Mesenchymal stem cell (in vitro differentiated cells and primary cell): ENCODE measurements at regions not wholly inside any gene's neighbourhood (a gene's known extent, or its start where the extent isn't known, plus 50 kb on each side); places are given as distances from the start of the nearest gene placed in this dataset.

Experiments
- DNase-seq: peaks from one replicate; pipeline ENCODE4 v3.0.0-alpha.2; 2013
- H2AFZ ChIP-seq: one replicate; pipeline ENCODE4 v1.6.1; 2013; ENCODE audit warnings: low read depth, mild to moderate bottlenecking, control low read depth, inconsistent platforms, low read length, moderate library complexity
- H2AK5ac ChIP-seq: 2 replicates; pipeline ENCODE4 v1.6.1; 2013; ENCODE audit warnings: low read length, moderate library complexity, mild to moderate bottlenecking, inconsistent platforms; ENCODE audit not compliant: severe bottlenecking
- H2BK120ac ChIP-seq: one replicate; pipeline ENCODE4 v1.6.1; 2013; ENCODE audit warnings: low read depth, mild to moderate bottlenecking, inconsistent platforms, low read length, moderate library complexity
- H2BK12ac ChIP-seq, 2 experiments: one replicate each; pipeline ENCODE4 v1.6.1; 2013; ENCODE audit warnings: inconsistent platforms in 2 of 2, low read length in 2 of 2, mild to moderate bottlenecking in 2 of 2, moderate library complexity in 2 of 2, control low read depth in 1 of 2
- H2BK15ac ChIP-seq: one replicate; pipeline ENCODE4 v1.6.1; 2013; ENCODE audit warnings: mild to moderate bottlenecking, low read depth, inconsistent platforms; ENCODE audit not compliant: poor library complexity, severe bottlenecking
- H2BK5ac ChIP-seq: 2 replicates; pipeline ENCODE4 v1.6.1; 2013; ENCODE audit warnings: low read depth, mild to moderate bottlenecking, low read length, control low read depth, inconsistent platforms; ENCODE audit not compliant: poor library complexity, severe bottlenecking
- H3K14ac ChIP-seq, 2 experiments: one replicate each; pipeline ENCODE4 v1.6.1; 2013; ENCODE audit warnings: inconsistent platforms in 2 of 2, low read length in 2 of 2, control low read depth in 1 of 2, mild to moderate bottlenecking in 1 of 2, moderate library complexity in 1 of 2
- H3K18ac ChIP-seq, 2 experiments: one replicate each; pipeline ENCODE4 v1.6.1; 2013; ENCODE audit warnings: inconsistent platforms in 2 of 2, low read length in 2 of 2, control low read depth in 1 of 2, low read depth in 1 of 2, mild to moderate bottlenecking in 1 of 2
- H3K23ac ChIP-seq, 2 experiments: one replicate each; pipeline ENCODE4 v1.6.1; 2013; ENCODE audit warnings: inconsistent platforms in 2 of 2, low read length in 2 of 2, mild to moderate bottlenecking in 2 of 2, moderate library complexity in 2 of 2, control low read depth in 1 of 2
- H3K27ac ChIP-seq: 2 replicates; pipeline ENCODE4 v1.5.1; 2013; ENCODE audit warnings: mild to moderate bottlenecking, moderate library complexity, low read length, control low read depth, inconsistent platforms; ENCODE audit not compliant: poor library complexity, severe bottlenecking
- H3K27me3 ChIP-seq, 2 experiments: 2 replicates each; pipeline versions ENCODE4 v1.6.1 to v1.7.0; 2013; ENCODE audit warnings: low read length in 2 of 2, mild to moderate bottlenecking in 2 of 2, moderate library complexity in 2 of 2, control low read depth in 1 of 2, inconsistent platforms in 1 of 2; ENCODE audit not compliant: control insufficient read depth in 1 of 2, insufficient read depth in 1 of 2
- H3K36me3 ChIP-seq, 2 experiments: 2 replicates each; pipeline versions ENCODE4 v1.6.1 to v1.7.0; 2013; ENCODE audit warnings: low read length in 2 of 2, control low read depth in 1 of 2, inconsistent platforms in 1 of 2, low read depth in 1 of 2, mild to moderate bottlenecking in 1 of 2; ENCODE audit not compliant: insufficient read depth in 2 of 2, control insufficient read depth in 1 of 2
- H3K4ac ChIP-seq, 2 experiments: one replicate each; pipeline ENCODE4 v1.6.1; 2013; ENCODE audit warnings: inconsistent platforms in 2 of 2, low read length in 2 of 2, mild to moderate bottlenecking in 2 of 2, moderate library complexity in 2 of 2, control low read depth in 1 of 2, low read depth in 1 of 2
- H3K4me1 ChIP-seq: 2 replicates; pipeline ENCODE4 v1.6.1; 2013; ENCODE audit warnings: low read depth, low read length, control low read depth; ENCODE audit not compliant: control insufficient read depth, insufficient read depth
- H3K4me2 ChIP-seq: 2 replicates; pipeline ENCODE4 v1.6.1; 2013; ENCODE audit warnings: low read length, mild to moderate bottlenecking, inconsistent platforms; ENCODE audit not compliant: poor library complexity, severe bottlenecking
- H3K4me3 ChIP-seq, 2 experiments: 2 replicates each; pipeline versions ENCODE4 v1.5.1 to v1.7.0; 2013; ENCODE audit warnings: low read length in 2 of 2, mild to moderate bottlenecking in 2 of 2, control low read depth in 1 of 2, low read depth in 1 of 2; ENCODE audit not compliant: insufficient read depth in 1 of 2
- H3K79me1 ChIP-seq: replicated peaks from 2 replicates; pipeline ENCODE4 v1.6.1; 2013; ENCODE audit warnings: mild to moderate bottlenecking, control low read depth, low read length, inconsistent platforms; ENCODE audit not compliant: poor library complexity, severe bottlenecking
- H3K9ac ChIP-seq: 2 replicates; pipeline ENCODE4 v1.7.0; 2013; ENCODE audit warnings: mild to moderate bottlenecking, low read length, moderate library complexity
- H3K9me3 ChIP-seq: 2 replicates; pipeline ENCODE4 v1.7.0; 2013; ENCODE audit warnings: mild to moderate bottlenecking, low read length; ENCODE audit not compliant: control insufficient read depth
- H4K8ac ChIP-seq: one replicate; pipeline ENCODE4 v1.6.1; 2013; ENCODE audit warnings: inconsistent platforms, mild to moderate bottlenecking, low read length, moderate library complexity
- H4K91ac ChIP-seq: one replicate; pipeline ENCODE4 v1.6.1; 2013; ENCODE audit warnings: mild to moderate bottlenecking, low read length, inconsistent platforms
- WGBS: methylation state at CpG from one replicate; pipeline ENCODE4 v1.1.7; 2013; ENCODE audit warnings: mixed read lengths; 5-methylcytosine and 5-hydroxymethylcytosine counted together

- no peak overlapping the region for H3K4ac ChIP-seq
- H4K91ac ChIP-seq = no peak overlapping the region
- H2AK5ac ChIP-seq = no peak overlapping the region
- no peak overlapping the region for H3K14ac ChIP-seq
- 69% methylated on average over 2 of the region's 3 CpGs for WGBS
- H3K79me1 ChIP-seq = no peaks in the 10 kb centered on the region
- H3K4me2 ChIP-seq = no peak overlapping the region
- no peak overlapping the region for H2BK15ac ChIP-seq
- H3K9me3 ChIP-seq = peaks cover 3% of the 10 kb centered on the region
- no peak for DNase-seq
- no peak overlapping the region for H3K18ac ChIP-seq
- no peak overlapping the region for H3K23ac ChIP-seq
- H3K36me3 ChIP-seq = no peaks in the 10 kb centered on the region
- no peaks in the 10 kb centered on the region for H3K27me3 ChIP-seq
- H3K27ac ChIP-seq = no peak overlapping the region
- no peak overlapping the region for H2BK5ac ChIP-seq
- H4K8ac ChIP-seq = no peak overlapping the region
- peaks cover 2% of the 10 kb centered on the region for H3K4me1 ChIP-seq
- no peak overlapping the region for H2BK12ac ChIP-seq
- no peak overlapping the region for H2BK120ac ChIP-seq
- no peak overlapping the region for H3K9ac ChIP-seq
- H3K4me3 ChIP-seq = no peak overlapping the region
- no peak overlapping the region for H2AFZ ChIP-seq
These were observed 100.5 kb upstream of the HMGCLL1 start for GRCh38 chr6:55679503-55679902.

GRCh38 chr6:55678330-55679224, 99.6 kb upstream of the HMGCLL1 start:
- no peak overlapping the region for H4K91ac ChIP-seq
- H2BK15ac ChIP-seq = no peak overlapping the region
- DNase-seq = peak; percentile 25
- H2BK120ac ChIP-seq = no peak overlapping the region
- no peak overlapping the region for H3K18ac ChIP-seq
- no peaks in the 10 kb centered on the region for H3K9me3 ChIP-seq
- H3K9ac ChIP-seq = no peak overlapping the region
- H4K8ac ChIP-seq = no peak overlapping the region
- H3K4ac ChIP-seq = no peak overlapping the region
- H2AK5ac ChIP-seq = no peak overlapping the region
- H3K79me1 ChIP-seq = no peaks in the 10 kb centered on the region
- no peak overlapping the region for H2AFZ ChIP-seq
- no peak overlapping the region for H3K14ac ChIP-seq
- H2BK5ac ChIP-seq = no peak overlapping the region
- H3K23ac ChIP-seq = no peak overlapping the region
- H3K4me1 ChIP-seq = peaks cover 2% of the 10 kb centered on the region
- 47% methylated on average over 5 of the region's 8 CpGs for WGBS
- no peaks in the 10 kb centered on the region for H3K36me3 ChIP-seq
- H3K4me2 ChIP-seq = no peak overlapping the region
- H3K4me3 ChIP-seq = no peak overlapping the region
- H3K27me3 ChIP-seq = no peaks in the 10 kb centered on the region
- no peak overlapping the region for H2BK12ac ChIP-seq
- no peak overlapping the region for H3K27ac ChIP-seq

- Histone ChIP-seq H2AFZ (no peak overlapping the region), H3K23ac (no peak overlapping the region), H3K79me1 (no peaks in the 10 kb centered on the region), H3K27ac (no peak overlapping the region), H3K4me1 (peaks cover 2% of the 10 kb centered on the region), H4K91ac (no peak overlapping the region), H3K27me3 (no peaks in the 10 kb centered on the region), H4K8ac (no peak overlapping the region), H3K14ac (no peak overlapping the region), H3K9me3 (no peaks in the 10 kb centered on the region), H3K36me3 (no peaks in the 10 kb centered on the region), H2BK15ac (no peak overlapping the region), H2BK12ac (no peak overlapping the region), H3K4me3 (no peak overlapping the region), H3K9ac (no peak overlapping the region), H2BK5ac (no peak overlapping the region), H3K18ac (no peak overlapping the region), H3K4ac (no peak overlapping the region), H2AK5ac (no peak overlapping the region), H2BK120ac (no peak overlapping the region), H3K4me2 (peak overlapping the region; percentile 16)
- 96% methylated on average over 5 of the region's 5 CpGs for WGBS
- no peak for DNase-seq
These were observed 97.7 kb upstream of the HMGCLL1 start for GRCh38 chr6:55676736-55677135.

GRCh38 chr6:55675941-55676340, 96.9 kb upstream of the HMGCLL1 start:
- H3K79me1 ChIP-seq = no peaks in the 10 kb centered on the region
- no peak overlapping the region for H2AK5ac ChIP-seq
- no peak overlapping the region for H3K4me2 ChIP-seq
- H3K4ac ChIP-seq = no peak overlapping the region
- no peak overlapping the region for H3K14ac ChIP-seq
- no peak overlapping the region for H4K8ac ChIP-seq
- H3K23ac ChIP-seq = no peak overlapping the region
- H3K4me1 ChIP-seq = peaks cover 2% of the 10 kb centered on the region
- no peak overlapping the region for H2BK15ac ChIP-seq
- H2BK5ac ChIP-seq = no peak overlapping the region
- DNase-seq = no peak
- H3K18ac ChIP-seq = no peak overlapping the region
- no peak overlapping the region for H2BK120ac ChIP-seq
- no peak overlapping the region for H3K27ac ChIP-seq
- H3K27me3 ChIP-seq = no peaks in the 10 kb centered on the region
- H2BK12ac ChIP-seq = no peak overlapping the region
- H3K4me3 ChIP-seq = no peak overlapping the region
- H3K9ac ChIP-seq = no peak overlapping the region
- no peak overlapping the region for H4K91ac ChIP-seq
- H3K9me3 ChIP-seq = no peaks in the 10 kb centered on the region
- no peaks in the 10 kb centered on the region for H3K36me3 ChIP-seq
- H2AFZ ChIP-seq = no peak overlapping the region
